CD4-positive, alpha-beta T cell (primary cell): ENCODE measurements at regions not wholly inside any gene's neighbourhood (a gene's known extent, or its start where the extent isn't known, plus 50 kb on each side); places are given as distances from the start of the nearest gene placed in this dataset.
"Not testable (repeated sequence)": the region's sequence is repeated elsewhere in the genome, so short reads cannot be mapped to it uniquely, and the experiment has no call there.

Experiments
- ATAC-seq: fragments of 200-7000 bp; cut with Tn5 transposase; one replicate; pipeline ENCODE4 v1.10.0; 2022; ENCODE audit warnings: mild to moderate bottlenecking; ENCODE audit not compliant: poor library complexity
- CTCF ChIA-PET: fragments of 350-600 bp; sonication (Branson Sonifier 250); formaldehyde crosslinking; loops from one replicate; lab custom pipeline; 2021; ENCODE audit warnings: antibody characterized with exemption, inconsistent platforms; lab: Charles Lee
- POLR2A ChIA-PET: fragments of 350-600 bp; sonication (Branson Sonifier 250); formaldehyde crosslinking; loops from one replicate; lab custom pipeline; 2021; ENCODE audit warnings: antibody characterized with exemption, inconsistent platforms; lab: Charles Lee
- DNase-seq, 14 experiments: peaks; one replicate each; pipeline ENCODE4 v3.0.0-alpha.2; 2013 to 2020; ENCODE audit warnings: mixed read lengths in 2 of 14
- H3K27ac ChIP-seq, 2 donors: one replicate each; pipeline versions ENCODE4 v1.5.1 to v1.7.0; 2013; ENCODE audit warnings: low read length in 2 of 2, low read depth in 1 of 2, mild to moderate bottlenecking in 1 of 2
- H3K27me3 ChIP-seq, 2 experiments: 1 replicate in 1 of 2; 2 replicates in 1 of 2; pipeline versions ENCODE4 v1.6.1 to v1.7.0; 2013; ENCODE audit warnings: low read length in 2 of 2, control low read depth in 1 of 2, mild to moderate bottlenecking in 1 of 2, moderate library complexity in 1 of 2; ENCODE audit not compliant: insufficient read depth in 2 of 2, control insufficient read depth in 1 of 2
- H3K36me3 ChIP-seq: one replicate; pipeline ENCODE4 v1.6.1; 2013; ENCODE audit warnings: low read length, control low read depth; ENCODE audit not compliant: insufficient read depth
- H3K4me1 ChIP-seq: one replicate; pipeline ENCODE4 v1.6.1; 2013; ENCODE audit warnings: low read length, control low read depth; ENCODE audit not compliant: insufficient read depth
- H3K4me3 ChIP-seq: one replicate; pipeline ENCODE4 v1.5.1; 2013; ENCODE audit warnings: mild to moderate bottlenecking, low read length, moderate library complexity
- H3K9me3 ChIP-seq, 2 experiments: 1 replicate in 1 of 2; 2 replicates in 1 of 2; pipeline versions ENCODE4 v1.6.1 to v1.7.0; 2013; ENCODE audit warnings: low read length in 2 of 2, mild to moderate bottlenecking in 2 of 2, control low read depth in 1 of 2, moderate library complexity in 1 of 2; ENCODE audit not compliant: control insufficient read depth in 1 of 2, insufficient read depth in 1 of 2
- H3K27ac Mint-ChIP-seq: one replicate; pipeline ENCODE4 v1.8.0; 2020; ENCODE audit warnings: mixed read lengths
- H3K27me3 Mint-ChIP-seq: one replicate; pipeline ENCODE4 v1.8.0; 2021; ENCODE audit warnings: mixed read lengths
- H3K36me3 Mint-ChIP-seq: one replicate; pipeline ENCODE4 v1.8.0; 2021; ENCODE audit warnings: low read depth, mixed read lengths
- H3K4me1 Mint-ChIP-seq: one replicate; pipeline ENCODE4 v1.8.0; 2021; ENCODE audit warnings: low read depth, mixed read lengths
- H3K4me3 Mint-ChIP-seq: one replicate; pipeline ENCODE4 v1.8.0; 2020; ENCODE audit warnings: mild to moderate bottlenecking, mixed read lengths
- H3K9me3 Mint-ChIP-seq: one replicate; pipeline ENCODE4 v1.8.0; 2020; ENCODE audit warnings: mixed read lengths
- intact Hi-C, 2 experiments: fragments of 100-400 bp; cut with DNase I in 1 of 2; cut with micrococcal nuclease in 1 of 2; formaldehyde crosslinking; loops; one replicate each; pipeline versions ENCODE4 v1.15.1 to v1.9.0; 2023 to 2025; cut with DNase I, micrococcal nuclease
- TF ChIP-seq, protein P1 (sequence below): fragments of 200-600 bp; IDR thresholded peaks from one replicate; pipeline ENCODE4 v1.8.0; 2022; ENCODE audit warnings: antibody characterized with exemption, mild to moderate bottlenecking

DNA sequence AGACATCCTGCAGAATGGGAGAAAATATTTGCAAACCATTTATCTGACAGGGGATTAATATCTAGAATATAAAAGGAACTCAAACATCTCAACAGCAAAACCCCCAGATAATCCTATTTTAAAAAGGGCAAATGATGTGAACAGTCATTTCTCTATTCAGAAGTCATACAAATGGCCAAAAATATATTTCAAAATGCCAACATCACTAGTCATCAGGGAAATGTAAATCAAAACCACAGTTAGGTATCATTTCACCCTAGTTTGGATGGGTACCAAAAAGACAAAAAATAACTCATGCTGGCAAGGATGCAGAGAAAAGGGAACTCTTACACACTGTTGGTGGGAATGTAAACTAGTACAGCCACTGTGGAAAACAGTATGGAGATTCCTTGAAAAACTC is 70.0 kb downstream of the TBR1 start:
- intact Hi-C loops: no loop called here
- no peak overlapping the region for H3K27ac Mint-ChIP-seq

DNA sequence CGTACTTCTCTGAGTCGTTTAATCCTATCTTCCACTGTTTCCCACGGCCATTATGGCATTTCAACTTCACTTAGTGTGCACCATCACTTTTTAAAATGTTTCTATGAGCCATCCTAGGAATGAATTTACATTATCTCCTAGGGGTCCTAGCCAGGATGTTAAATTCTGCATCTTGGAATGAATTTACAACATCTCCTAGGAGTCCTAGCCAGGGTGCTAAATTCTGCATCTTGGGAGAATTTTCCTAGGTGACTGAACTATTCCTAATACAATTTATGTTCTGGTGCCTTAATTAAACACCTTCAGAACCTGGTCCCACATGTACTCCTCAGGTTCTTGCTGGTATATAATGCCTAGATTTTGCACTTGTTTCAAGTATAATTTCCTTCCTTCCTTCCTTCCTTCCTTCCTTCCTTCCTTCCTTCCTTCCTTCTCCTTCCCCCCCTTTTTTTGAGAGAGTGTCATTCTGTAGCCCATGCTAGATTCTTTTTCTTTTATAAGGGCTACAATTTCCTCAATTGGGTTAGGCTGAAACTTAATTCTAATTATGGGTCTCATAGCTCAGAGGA is 72.1 kb downstream of the TBR1 start:
- DNase-seq: no peak
- H3K27ac ChIP-seq: no peak overlapping the region
- H3K27me3 ChIP-seq: no peaks in the 10 kb centered on the region
- no peaks in the 10 kb centered on the region for H3K36me3 Mint-ChIP-seq
- H3K4me3 ChIP-seq: no peak overlapping the region
- no peak for ATAC-seq
- no peaks in the 10 kb centered on the region for H3K27me3 Mint-ChIP-seq
- no peaks in the 10 kb centered on the region for H3K9me3 Mint-ChIP-seq
- no peaks in the 10 kb centered on the region for H3K9me3 ChIP-seq
- CTCF ChIA-PET: no interaction called here
- intact Hi-C loops: no loop called here
- no peaks in the 10 kb centered on the region for H3K4me1 Mint-ChIP-seq
- H3K27ac Mint-ChIP-seq: no peak overlapping the region
- no peaks in the 10 kb centered on the region for H3K36me3 ChIP-seq
- POLR2A ChIA-PET: no interaction called here
- no peak overlapping the region for H3K4me3 Mint-ChIP-seq
- TF ChIP-seq, protein P1, sequence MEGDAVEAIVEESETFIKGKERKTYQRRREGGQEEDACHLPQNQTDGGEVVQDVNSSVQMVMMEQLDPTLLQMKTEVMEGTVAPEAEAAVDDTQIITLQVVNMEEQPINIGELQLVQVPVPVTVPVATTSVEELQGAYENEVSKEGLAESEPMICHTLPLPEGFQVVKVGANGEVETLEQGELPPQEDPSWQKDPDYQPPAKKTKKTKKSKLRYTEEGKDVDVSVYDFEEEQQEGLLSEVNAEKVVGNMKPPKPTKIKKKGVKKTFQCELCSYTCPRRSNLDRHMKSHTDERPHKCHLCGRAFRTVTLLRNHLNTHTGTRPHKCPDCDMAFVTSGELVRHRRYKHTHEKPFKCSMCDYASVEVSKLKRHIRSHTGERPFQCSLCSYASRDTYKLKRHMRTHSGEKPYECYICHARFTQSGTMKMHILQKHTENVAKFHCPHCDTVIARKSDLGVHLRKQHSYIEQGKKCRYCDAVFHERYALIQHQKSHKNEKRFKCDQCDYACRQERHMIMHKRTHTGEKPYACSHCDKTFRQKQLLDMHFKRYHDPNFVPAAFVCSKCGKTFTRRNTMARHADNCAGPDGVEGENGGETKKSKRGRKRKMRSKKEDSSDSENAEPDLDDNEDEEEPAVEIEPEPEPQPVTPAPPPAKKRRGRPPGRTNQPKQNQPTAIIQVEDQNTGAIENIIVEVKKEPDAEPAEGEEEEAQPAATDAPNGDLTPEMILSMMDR: no peak
- no peaks in the 10 kb centered on the region for H3K4me1 ChIP-seq

More for the DNA sequence above, 70.0 kb downstream of the TBR1 start:
- no peaks in the 10 kb centered on the region for H3K36me3 Mint-ChIP-seq
- H3K9me3 Mint-ChIP-seq: peaks cover 3% of the 10 kb centered on the region
- H3K4me3 Mint-ChIP-seq: no peak overlapping the region
- Histone ChIP-seq H3K9me3 (peaks cover 4 to 7% of the 10 kb centered on the region in 2 experiments), H3K27ac (no peak overlapping the region), H3K4me1 (no peaks in the 10 kb centered on the region), H3K36me3 (no peaks in the 10 kb centered on the region), H3K27me3 (no peaks in the 10 kb centered on the region), H3K4me3 (no peak overlapping the region)
- no peak for ATAC-seq
- H3K27me3 Mint-ChIP-seq: peaks cover 4% of the 10 kb centered on the region
- CTCF ChIA-PET: no interaction called here
- H3K4me1 Mint-ChIP-seq: no peaks in the 10 kb centered on the region
- TF ChIP-seq, protein P1: no peak
- POLR2A ChIA-PET: no interaction called here
- no peak for DNase-seq

DNA sequence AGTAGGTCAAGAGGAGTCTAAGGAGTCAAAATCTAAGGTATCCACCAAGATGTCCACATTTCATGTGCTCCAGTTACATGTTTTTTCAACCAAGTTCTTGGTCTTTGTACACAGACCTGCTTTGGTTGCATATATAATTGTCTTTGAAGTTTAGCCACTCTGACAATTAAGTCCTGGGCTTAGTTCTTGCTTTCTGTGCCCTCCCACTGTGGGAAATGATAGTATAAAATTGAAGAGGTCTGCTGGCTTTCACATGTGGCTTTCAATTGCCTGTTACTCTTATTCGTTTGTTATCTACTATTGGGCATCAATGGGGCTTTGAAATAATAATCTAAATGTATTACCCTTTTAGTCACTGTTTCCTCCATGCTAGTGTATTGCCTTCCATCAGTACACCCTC is 72.8 kb downstream of the TBR1 start:
- DNase-seq: no peak
- no peaks in the 10 kb centered on the region for H3K36me3 Mint-ChIP-seq

DNA sequence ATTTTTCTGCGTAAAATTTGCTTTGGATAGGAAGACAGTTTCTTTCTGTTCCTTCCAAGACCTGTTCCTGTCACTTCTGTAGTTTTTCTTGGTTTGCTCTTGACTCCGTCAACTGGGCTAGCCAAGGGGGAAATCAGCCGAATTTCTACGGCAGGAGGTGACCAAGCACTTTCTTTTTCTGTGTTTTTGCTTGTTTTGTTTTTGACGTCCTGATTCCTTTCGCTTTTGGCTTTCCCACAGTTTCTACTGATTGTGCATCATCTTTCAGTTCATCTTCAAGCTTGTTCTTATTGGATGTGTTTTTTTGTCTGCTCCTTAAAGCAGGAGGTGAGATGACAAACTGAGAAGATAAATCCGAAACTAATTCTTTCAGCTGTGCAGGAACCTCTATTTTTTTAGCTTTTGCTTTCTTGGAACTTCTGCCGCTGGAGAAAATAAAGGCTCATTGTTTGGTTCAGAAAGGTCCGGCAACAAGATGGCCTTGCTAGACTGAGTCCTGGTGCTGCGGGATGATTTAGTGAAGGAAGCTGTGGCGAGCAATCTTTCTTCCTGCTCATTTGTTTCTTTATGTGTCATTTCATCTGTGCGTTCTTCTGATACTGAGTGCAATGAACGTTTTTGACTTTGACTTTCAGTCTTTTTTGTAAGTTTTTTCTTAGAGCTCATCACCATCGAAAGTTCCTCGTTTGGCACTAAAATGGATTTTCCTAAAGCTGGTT is 85.0 kb downstream of the TBR1 start:
- CTCF ChIA-PET, ATAC-seq, DNase-seq, H3K27ac ChIP-seq, H3K4me1 ChIP-seq, POLR2A ChIA-PET, H3K36me3 ChIP-seq, H3K9me3 ChIP-seq, H3K27me3 ChIP-seq, H3K36me3 Mint-ChIP-seq, intact Hi-C loops, H3K27ac Mint-ChIP-seq, H3K9me3 Mint-ChIP-seq: not testable (repeated sequence)
- peak overlapping the region; percentile 31 for H3K4me3 ChIP-seq
- Mint-ChIP-seq H3K4me3 (peak overlapping the region; percentile 64), H3K4me1 (peaks cover 12% of the 10 kb centered on the region), H3K27me3 (peaks cover 34% of the 10 kb centered on the region)

More for the DNA sequence above, 72.8 kb downstream of the TBR1 start:
- Histone ChIP-seq H3K27me3 (no peaks in the 10 kb centered on the region), H3K4me3 (no peak overlapping the region), H3K4me1 (no peaks in the 10 kb centered on the region), H3K27ac (no peak overlapping the region), H3K36me3 (no peaks in the 10 kb centered on the region), H3K9me3 (no peaks in the 10 kb centered on the region)
- Mint-ChIP-seq H3K4me1 (no peaks in the 10 kb centered on the region), H3K4me3 (no peak overlapping the region), H3K27ac (no peak overlapping the region), H3K27me3 (no peaks in the 10 kb centered on the region), H3K9me3 (no peaks in the 10 kb centered on the region)
- CTCF ChIA-PET: no interaction called here
- POLR2A ChIA-PET: no interaction called here
- TF ChIP-seq, protein P1: no peak
- no peak for ATAC-seq
- intact Hi-C loops: no loop called here

DNA sequence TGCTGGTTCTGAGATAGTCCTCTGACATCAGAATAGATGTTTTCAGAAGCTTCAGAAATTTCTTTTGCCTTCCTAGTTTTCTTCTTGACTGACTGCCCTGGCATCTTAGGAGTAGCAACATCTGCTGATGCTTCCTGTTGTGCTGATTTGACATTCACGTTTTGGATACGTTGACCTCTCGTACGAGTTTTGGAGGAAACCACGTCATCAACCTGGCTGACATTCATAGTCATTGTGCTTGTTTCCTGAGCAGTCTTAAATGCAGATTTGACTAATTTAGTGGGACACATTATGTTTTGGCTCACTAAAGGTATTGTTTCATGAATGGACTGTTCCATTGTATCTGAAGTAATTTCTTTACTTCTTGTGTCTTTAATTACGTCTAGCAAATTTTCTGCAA is 86.2 kb downstream of the TBR1 start:
- H3K9me3 Mint-ChIP-seq, H3K36me3 ChIP-seq, intact Hi-C loops, POLR2A ChIA-PET, H3K4me3 ChIP-seq, H3K27me3 ChIP-seq, H3K27ac ChIP-seq, H3K27ac Mint-ChIP-seq, H3K9me3 ChIP-seq, H3K36me3 Mint-ChIP-seq, H3K4me3 Mint-ChIP-seq, ATAC-seq, CTCF ChIA-PET, H3K4me1 ChIP-seq, DNase-seq: not testable (repeated sequence)
- Mint-ChIP-seq H3K27me3 (peaks cover 33% of the 10 kb centered on the region), H3K4me1 (peaks cover 12% of the 10 kb centered on the region)
